ENCODE measurements at regions not wholly inside any gene's neighbourhood (a gene's known extent, or its start where the extent isn't known, plus 50 kb on each side); places are given as distances from the start of the nearest gene placed in this dataset.
"Not testable (repeated sequence)": the region's sequence is repeated elsewhere in the genome, so short reads cannot be mapped to it uniquely, and the experiment has no call there.

DNA sequence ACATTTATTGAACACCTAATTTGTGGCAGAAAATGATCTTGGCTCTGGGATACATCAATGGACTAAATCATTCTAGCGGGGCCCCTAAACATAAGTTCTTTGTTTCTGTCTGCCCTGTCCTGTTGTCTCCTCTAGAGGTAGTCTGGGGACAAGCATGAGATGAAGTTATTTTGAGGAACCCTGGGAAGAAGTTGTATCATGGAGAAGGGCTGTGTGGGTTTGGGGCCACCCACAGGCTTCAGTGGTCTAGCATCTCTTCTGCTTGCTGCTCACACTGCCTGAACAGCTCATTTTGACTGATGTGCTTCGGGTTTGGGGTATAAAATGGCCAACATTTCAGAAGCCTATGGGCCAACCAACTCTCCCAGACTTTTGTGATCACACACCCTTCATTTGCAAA is 50.3 kb upstream of the OSBPL11 start:
- no peak for DNase-seq (ENCODE audit: low read depth in 3 of 3, low spot score in 2 of 3)

DNA sequence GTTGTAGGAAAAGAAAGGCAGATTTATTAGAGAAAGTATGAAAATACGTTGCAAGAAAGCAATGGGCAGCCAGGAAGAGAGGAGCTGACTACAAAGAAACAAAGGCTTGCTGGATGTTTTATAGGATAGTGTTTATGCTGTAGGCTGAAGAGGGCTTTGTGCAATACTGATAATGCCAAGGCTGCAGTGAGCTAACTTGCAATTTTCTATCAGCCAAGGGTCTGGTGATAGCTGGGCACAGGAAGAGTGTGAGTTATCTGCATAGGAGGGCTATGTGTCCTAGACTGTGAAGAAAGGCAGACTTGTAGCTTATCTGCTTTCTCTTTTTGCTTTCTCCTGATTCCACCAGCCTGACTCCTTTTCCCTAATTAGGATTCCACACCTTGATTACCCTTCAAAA is 51.3 kb upstream of the OSBPL11 start:
- no peak for DNase-seq (ENCODE audit: low read depth in 3 of 3, low spot score in 2 of 3)

GRCh38 chr3:125647318-125648014 is 52.2 kb upstream of the OSBPL11 start:
- no peak for DNase-seq (ENCODE audit: low read depth in 3 of 3, low spot score in 2 of 3)

- no peak for DNase-seq (ENCODE audit: low read depth in 3 of 3, low spot score in 2 of 3)
Observed at GRCh38 chr3:125651244-125651643, 55.9 kb upstream of the OSBPL11 start.

- no peak for DNase-seq (ENCODE audit: low read depth in 3 of 3, low spot score in 2 of 3)
Observed at GRCh38 chr3:125652349-125652748, 57.1 kb upstream of the OSBPL11 start.

DNA sequence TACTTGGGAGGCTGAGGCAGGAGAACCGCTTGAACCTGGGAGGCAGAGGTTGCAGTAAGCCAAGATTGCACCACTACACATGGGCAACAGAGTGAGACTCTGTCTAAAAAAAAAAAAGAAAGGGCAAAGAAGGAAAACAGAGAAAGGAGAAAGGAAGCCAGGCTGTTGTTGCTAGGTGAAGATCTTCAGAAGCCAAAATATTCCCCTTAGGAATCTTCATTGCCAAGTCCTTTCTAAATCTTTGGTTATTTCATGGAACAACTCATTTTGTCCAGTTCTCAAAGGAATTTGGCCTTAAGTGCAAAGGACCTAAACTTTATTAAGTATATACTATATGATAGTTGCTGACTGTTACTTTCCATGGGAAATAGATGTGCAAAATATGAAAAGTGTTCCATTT is 59.2 kb upstream of the OSBPL11 start:
- no peak for DNase-seq (ENCODE audit: low read depth in 3 of 3, low spot score in 2 of 3)

DNA sequence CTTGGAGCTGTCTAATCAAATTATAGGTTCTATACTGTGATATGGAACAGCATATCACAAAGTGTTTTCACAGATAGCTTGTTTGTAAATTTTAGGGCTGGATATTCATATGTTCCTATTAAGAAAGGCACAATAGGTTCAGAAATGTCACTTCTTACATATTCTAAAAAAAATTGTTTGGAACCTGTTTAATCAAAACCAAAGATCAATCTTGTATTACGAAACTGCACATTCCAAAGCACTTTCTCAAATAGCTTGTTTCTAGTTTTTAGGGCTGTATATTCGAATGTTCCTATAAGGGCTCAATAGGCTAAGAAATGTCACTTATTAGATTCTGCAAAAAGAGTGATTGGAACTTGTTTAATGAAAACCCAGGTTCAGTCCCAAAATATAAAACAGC is 67.4 kb upstream of the OSBPL11 start:
- no peak for DNase-seq (ENCODE audit: low read depth in 3 of 3, low spot score in 2 of 3)

- DNase-seq (ENCODE audit: low read depth in 3 of 3, low spot score in 2 of 3): no peak
Observed at GRCh38 chr3:125670352-125670751, 75.1 kb upstream of the OSBPL11 start.

DNA sequence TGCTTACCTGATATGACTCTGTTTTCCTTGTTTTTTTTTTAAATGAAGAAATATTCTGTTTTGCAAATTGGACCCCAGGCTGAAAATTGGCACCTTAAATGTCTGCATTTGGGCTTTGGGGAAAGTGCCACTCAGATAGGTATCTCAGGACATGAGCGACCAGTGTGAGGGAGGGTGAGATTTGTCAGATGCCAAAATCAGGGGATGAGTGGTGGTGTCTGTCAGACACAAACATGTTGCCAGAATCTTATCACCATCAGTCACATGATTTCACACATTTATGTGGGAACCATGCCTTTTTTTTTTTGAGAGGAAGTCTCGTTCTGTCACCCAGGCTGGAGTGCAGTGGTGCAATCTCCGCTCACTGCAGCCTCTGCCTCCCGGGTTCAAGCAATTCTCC is 75.6 kb upstream of the OSBPL11 start:
- no peak for DNase-seq (ENCODE audit: low read depth in 3 of 3, low spot score in 2 of 3)

DNA sequence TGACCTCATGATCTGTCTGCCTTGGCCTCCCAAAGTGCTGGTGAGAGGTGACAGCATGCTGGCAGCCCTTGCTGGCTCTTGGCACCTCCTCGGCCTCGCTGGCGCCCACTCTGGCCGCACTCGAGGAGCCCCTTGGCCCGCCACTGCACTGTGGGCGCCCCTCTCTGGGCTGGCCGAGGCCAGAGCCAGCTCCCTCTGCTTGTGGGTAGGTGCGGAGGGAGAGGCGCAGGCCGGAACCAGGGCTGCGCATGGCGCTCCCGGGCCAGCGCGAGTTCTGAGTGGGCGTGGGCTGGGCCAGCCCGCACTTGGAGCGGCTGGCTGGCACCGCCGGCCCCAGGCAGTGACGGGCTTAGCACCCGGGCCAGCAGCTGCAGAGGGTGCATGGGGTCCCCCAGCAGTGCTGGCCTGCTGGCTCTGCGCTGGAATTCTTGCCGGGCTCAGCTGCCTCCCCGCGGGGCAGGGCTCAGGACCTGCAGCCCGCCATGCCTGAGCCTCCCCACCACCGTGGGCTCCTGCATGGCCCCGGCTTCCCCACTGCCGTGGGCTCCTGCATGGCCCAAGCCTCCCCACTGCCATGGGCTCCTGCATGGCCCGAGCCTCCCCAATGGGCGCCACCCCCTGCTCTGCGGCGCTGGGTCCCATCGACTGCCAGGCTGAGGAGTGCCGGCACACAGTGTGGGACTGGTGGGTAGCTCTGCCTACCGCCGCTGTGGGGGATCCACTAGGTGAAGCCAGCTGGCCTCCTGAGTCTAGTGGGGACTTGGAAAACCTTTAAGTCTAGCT is 76.4 kb upstream of the OSBPL11 start:
- no peak for DNase-seq (ENCODE audit: low read depth in 3 of 3, low spot score in 2 of 3)

DNA sequence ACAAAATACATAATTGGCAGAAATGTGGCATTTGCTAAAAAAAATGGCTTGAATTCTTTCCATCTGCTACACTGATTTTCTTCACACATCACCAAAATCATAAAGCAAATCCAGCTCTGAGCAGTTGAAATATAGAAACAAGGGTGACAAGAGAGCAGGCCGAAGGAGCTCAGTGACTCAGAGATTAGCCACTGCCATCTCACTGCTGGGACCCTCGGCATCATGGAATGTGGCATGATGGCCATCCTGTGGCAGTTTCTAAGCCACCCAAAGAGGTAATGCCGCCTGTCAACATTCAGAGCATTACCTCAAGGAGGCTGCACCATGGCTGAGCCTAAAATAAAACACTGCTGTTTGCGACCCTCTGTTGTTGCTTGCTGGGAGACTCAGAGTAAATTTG is 80.5 kb upstream of the OSBPL11 start:
- DNase-seq (ENCODE audit: low read depth in 3 of 3, low spot score in 2 of 3): no peak

DNA sequence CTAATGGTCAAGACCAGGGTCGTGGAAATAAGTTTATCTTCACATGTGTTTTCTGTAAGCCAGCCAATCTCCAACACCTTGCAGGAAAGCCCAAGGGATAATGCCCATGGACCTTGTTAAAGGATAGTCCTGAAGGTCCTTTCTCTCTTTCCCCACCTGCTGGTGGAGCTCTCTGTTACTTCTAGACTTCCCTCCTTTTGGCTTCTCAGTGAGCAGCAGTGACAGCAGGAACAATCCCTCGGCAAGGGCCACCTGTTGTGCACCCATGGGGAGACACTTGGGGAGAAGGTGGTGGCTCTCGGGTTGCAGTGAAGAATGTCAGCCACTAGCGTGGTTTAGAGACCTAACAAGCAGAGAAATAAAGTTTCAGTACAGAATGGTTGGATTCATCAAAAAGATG is 84.0 kb upstream of the OSBPL11 start:
- DNase-seq (ENCODE audit: low read depth in 3 of 3, low spot score in 2 of 3): no peak

- no peak for DNase-seq (ENCODE audit: low read depth in 3 of 3, low spot score in 2 of 3)
Observed at GRCh38 chr3:125681146-125681545, 85.8 kb upstream of the OSBPL11 start.

- not testable (repeated sequence) for DNase-seq (ENCODE audit: low read depth in 3 of 3, low spot score in 2 of 3)
Observed at GRCh38 chr3:125681906-125682305, 86.6 kb upstream of the OSBPL11 start.

GRCh38 chr3:125682610-125683009 is 87.3 kb upstream of the OSBPL11 start:
- DNase-seq (ENCODE audit: low read depth in 3 of 3, low spot score in 2 of 3): not testable (repeated sequence)

DNA sequence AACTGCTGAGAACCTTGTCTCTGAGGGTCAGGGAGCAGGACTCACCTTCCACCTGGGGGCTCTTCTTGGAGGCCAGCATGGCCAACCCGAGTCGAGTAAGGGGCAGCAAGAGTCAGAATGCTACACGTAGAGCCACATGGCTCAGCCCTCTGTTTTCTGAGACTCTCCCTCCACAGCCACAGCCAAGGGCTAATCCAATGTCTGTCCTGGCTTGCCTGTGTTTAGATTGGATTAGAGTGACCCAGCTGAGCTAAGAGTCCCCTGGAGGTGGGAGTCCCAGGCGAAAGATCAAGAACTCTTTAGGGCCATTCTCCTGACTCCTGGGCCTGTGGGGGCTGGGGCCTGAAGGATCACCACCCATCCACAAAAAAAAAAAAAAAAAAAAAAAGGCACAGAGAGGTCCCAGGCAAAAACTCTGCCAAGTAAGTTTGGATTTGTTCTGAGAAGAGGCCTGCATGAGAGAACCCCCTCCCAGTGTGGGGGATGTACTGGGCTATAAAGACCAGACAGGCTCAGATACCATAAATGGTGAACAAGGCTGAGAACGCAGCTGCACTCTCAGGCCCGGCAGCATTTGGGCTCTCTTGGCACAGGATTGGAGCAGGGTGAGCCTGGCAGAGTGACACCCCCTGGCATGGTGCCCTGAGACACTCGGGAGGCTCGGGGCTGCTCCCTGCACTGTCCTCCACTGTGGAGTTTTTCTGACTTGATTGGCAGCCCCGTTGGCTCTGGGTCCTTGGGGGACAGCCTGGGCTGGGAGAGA is 88.0 kb upstream of the OSBPL11 start:
- no peak for DNase-seq (ENCODE audit: low read depth in 3 of 3, low spot score in 2 of 3)

- DNase-seq (ENCODE audit: low read depth in 3 of 3, low spot score in 2 of 3): peak in 1 of 3 donors; percentile 10
Observed at GRCh38 chr3:125684199-125684598, 88.9 kb upstream of the OSBPL11 start.

- not testable (repeated sequence) for DNase-seq (ENCODE audit: low read depth in 3 of 3, low spot score in 2 of 3)
Observed at GRCh38 chr3:125685741-125686140, 90.4 kb upstream of the OSBPL11 start.

GRCh38 chr3:125692361-125692760 is 97.1 kb upstream of the OSBPL11 start:
- no peak for DNase-seq (ENCODE audit: low read depth in 3 of 3, low spot score in 2 of 3)

DNA sequence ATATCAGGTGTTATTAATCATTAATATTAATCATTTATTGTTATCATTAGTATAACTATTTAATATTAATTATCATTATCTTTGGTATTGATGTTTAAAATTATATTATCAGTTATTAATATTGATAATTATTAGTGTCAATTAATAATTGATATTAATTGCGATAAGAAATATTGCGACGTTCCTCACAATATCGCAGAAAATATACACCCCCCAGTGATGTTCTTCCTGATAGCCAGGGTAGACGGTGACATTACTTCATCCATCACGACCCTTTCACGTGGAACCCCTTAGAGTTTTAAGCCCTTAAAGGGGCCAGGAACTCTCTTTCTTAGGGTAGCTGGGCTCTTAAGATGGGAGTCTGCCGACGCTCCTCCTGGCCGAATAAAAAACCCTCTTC is 98.6 kb upstream of the OSBPL11 start:
- DNase-seq (ENCODE audit: low read depth in 3 of 3, low spot score in 2 of 3): no peak

- no peak for DNase-seq (ENCODE audit: low read depth in 3 of 3, low spot score in 2 of 3)
Observed at GRCh38 chr3:125694761-125695294, 99.5 kb upstream of the OSBPL11 start.
